ENCODE measurements at regions not wholly inside any gene's neighbourhood (a gene's known extent, or its start where the extent isn't known, plus 50 kb on each side); places are given as distances from the start of the nearest gene placed in this dataset.

DNA sequence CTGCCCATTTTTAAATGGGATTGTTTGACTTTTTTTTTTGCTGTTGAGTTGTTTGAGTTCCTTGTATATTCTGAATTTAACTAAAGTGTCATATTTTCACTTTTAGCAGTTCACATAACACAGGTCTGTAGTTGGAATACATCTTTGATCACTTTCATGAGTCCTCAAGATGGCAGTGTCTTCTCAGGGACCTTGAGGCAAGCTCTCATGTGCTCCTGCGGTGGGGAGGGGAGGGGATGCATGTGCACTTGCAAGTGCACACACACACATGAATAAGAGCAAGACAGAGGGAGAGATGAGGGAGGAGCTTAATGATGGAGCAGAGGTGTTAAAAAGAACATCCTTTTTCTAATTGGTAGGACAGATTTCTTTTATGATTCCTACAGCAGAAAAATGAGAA lies 291.4 kb upstream of the OR4E1 start:
- H3K36me3 ChIP-seq: no peaks in the 10 kb centered on the region
- ATAC-seq: no peak
- intact Hi-C loops (cut with DNase I): no loop called here

GRCh38 chr14:21964180-21964579 lies 290.6 kb upstream of the OR4E1 start:
- Histone ChIP-seq H3K27ac (no peak overlapping the region), H3K27me3 (no peaks in the 10 kb centered on the region), H3K4me3 (no peak overlapping the region), H3K9me3 (no peaks in the 10 kb centered on the region), H3K4me1 (no peaks in the 10 kb centered on the region), H3K36me3 (no peaks in the 10 kb centered on the region)
- intact Hi-C loops (cut with DNase I): no loop called here
- ATAC-seq (no peak), DNase-seq (no peak)
- TF ChIP-seq CTCF (IDR thresholded peaks at IDR 0.05): no peak

More for the DNA sequence above, 291.4 kb upstream of the OR4E1 start:
- Histone ChIP-seq H3K27ac (no peak overlapping the region), H3K4me3 (no peak overlapping the region), H3K4me1 (no peaks in the 10 kb centered on the region), H3K9me3 (no peaks in the 10 kb centered on the region), H3K27me3 (no peaks in the 10 kb centered on the region)
- peak in 1 of 4 donors; percentile 15 for DNase-seq
- no peak for TF ChIP-seq CTCF (IDR thresholded peaks at IDR 0.05)

- intact Hi-C loops (cut with DNase I): no loop called here
- H3K27ac ChIP-seq: no peak overlapping the region
- no peaks in the 10 kb centered on the region for H3K4me1 ChIP-seq
- ATAC-seq: no peak
- H3K9me3 ChIP-seq: no peaks in the 10 kb centered on the region
- no peak for TF ChIP-seq CTCF (IDR thresholded peaks at IDR 0.05)
- no peaks in the 10 kb centered on the region for H3K27me3 ChIP-seq
- no peak for DNase-seq
- no peak overlapping the region for H3K4me3 ChIP-seq
- H3K36me3 ChIP-seq: no peaks in the 10 kb centered on the region
These were observed 287.0 kb upstream of the OR4E1 start for GRCh38 chr14:21960636-21961035.

GRCh38 chr14:21941885-21942284 lies 268.3 kb upstream of the OR4E1 start:
- DNase-seq (no peak), ATAC-seq (no peak)
- Histone ChIP-seq H3K9me3 (no peaks in the 10 kb centered on the region), H3K27ac (no peak overlapping the region), H3K4me3 (no peak overlapping the region), H3K27me3 (no peaks in the 10 kb centered on the region), H3K36me3 (no peaks in the 10 kb centered on the region), H3K4me1 (no peaks in the 10 kb centered on the region)
- TF ChIP-seq CTCF (IDR thresholded peaks at IDR 0.05): no peak
- intact Hi-C loops (cut with DNase I): no loop called here

- intact Hi-C loops (cut with DNase I): no loop called here
These were observed 267.6 kb upstream of the OR4E1 start for GRCh38 chr14:21940887-21941856.

More at GRCh38 chr14:21940887-21941856, 267.6 kb upstream of the OR4E1 start:
- no peaks in the 10 kb centered on the region for H3K9me3 ChIP-seq
- no peak overlapping the region for H3K4me3 ChIP-seq
- no peaks in the 10 kb centered on the region for H3K27me3 ChIP-seq
- H3K27ac ChIP-seq: no peak overlapping the region
- ATAC-seq (peak; percentile 22), DNase-seq (peak in 1 of 4 donors; percentile 16)
- no peaks in the 10 kb centered on the region for H3K4me1 ChIP-seq
- H3K36me3 ChIP-seq: no peaks in the 10 kb centered on the region
- TF ChIP-seq CTCF (IDR thresholded peaks at IDR 0.05): peak; percentile 10 to 19

All from left lung (tissue), 4 donors.